ENCODE measurements at regions not wholly inside any gene's neighbourhood (a gene's known extent, or its start where the extent isn't known, plus 50 kb on each side); places are given as distances from the start of the nearest gene placed in this dataset.

- Histone ChIP-seq H3K9me3 (ENCODE audit: low read depth, low read length) (no peaks in the 10 kb centered on the region), H3K36me3 (ENCODE audit: insufficient read depth, low read length) (no peaks in the 10 kb centered on the region), H2AFZ (ENCODE audit: low read length) (no peak overlapping the region), H3K4me1 (ENCODE audit: insufficient read depth, low read length) (no peaks in the 10 kb centered on the region), H3K79me2 (ENCODE audit: insufficient read depth, low read length) (no peaks in the 10 kb centered on the region), H3K27ac (ENCODE audit: low read depth, low read length) (no peak overlapping the region), H3K4me2 (ENCODE audit: insufficient read depth, low read length) (no peak overlapping the region), H3K4me3 (ENCODE audit: insufficient read depth, low read length) (no peak overlapping the region), H3K27me3 (ENCODE audit: insufficient read depth, low read length) (no peaks in the 10 kb centered on the region), H4K20me1 (ENCODE audit: insufficient read depth, low read length) (no peaks in the 10 kb centered on the region)
- no peak for TF ChIP-seq CTCF (IDR thresholded peaks at IDR 0.05; ENCODE audit: extremely low read depth, low read depth, low read length)
- DNase-seq (ENCODE audit: insufficient read length, low spot score, missing footprints) = no peak
Measured at GRCh38 chr7:88484551-88484950, 177.9 kb upstream of the STEAP4 start.

DNA sequence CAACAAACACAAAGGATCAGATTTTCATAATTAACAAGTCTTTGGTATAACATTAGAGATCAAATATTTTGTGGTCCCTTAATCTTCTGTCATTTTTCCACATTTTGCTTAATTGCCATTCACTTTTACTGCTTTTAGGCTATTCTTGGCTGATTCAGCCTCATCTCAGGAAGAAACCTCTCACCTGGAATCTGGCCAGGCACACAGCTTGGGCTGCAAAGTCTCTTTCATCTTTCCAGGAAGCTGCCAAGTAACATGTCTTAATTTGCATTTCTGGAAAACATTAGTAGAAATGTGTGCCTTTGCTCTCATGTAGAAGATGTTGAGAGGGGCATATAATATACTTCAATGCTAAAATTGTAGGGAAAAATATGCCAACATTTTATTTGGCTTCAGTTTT lies 174.2 kb upstream of the STEAP4 start:
- no peak overlapping the region for H3K27ac ChIP-seq (ENCODE audit: low read depth, low read length)
- no peaks in the 10 kb centered on the region for H3K9me3 ChIP-seq (ENCODE audit: low read depth, low read length)
- H3K79me2 ChIP-seq (ENCODE audit: insufficient read depth, low read length) = no peaks in the 10 kb centered on the region
- no peak for TF ChIP-seq CTCF (IDR thresholded peaks at IDR 0.05; ENCODE audit: extremely low read depth, low read depth, low read length)
- no peak for DNase-seq (ENCODE audit: insufficient read length, low spot score, missing footprints)
- no peaks in the 10 kb centered on the region for H3K36me3 ChIP-seq (ENCODE audit: insufficient read depth, low read length)
- H3K4me3 ChIP-seq (ENCODE audit: insufficient read depth, low read length) = no peak overlapping the region
- H3K4me1 ChIP-seq (ENCODE audit: insufficient read depth, low read length) = no peaks in the 10 kb centered on the region
- no peak overlapping the region for H2AFZ ChIP-seq (ENCODE audit: low read length)
- H4K20me1 ChIP-seq (ENCODE audit: insufficient read depth, low read length) = no peaks in the 10 kb centered on the region
- no peaks in the 10 kb centered on the region for H3K27me3 ChIP-seq (ENCODE audit: insufficient read depth, low read length)
- no peak overlapping the region for H3K4me2 ChIP-seq (ENCODE audit: insufficient read depth, low read length)

GRCh38 chr7:88480271-88480670 lies 173.6 kb upstream of the STEAP4 start:
- Histone ChIP-seq H3K4me1 (ENCODE audit: insufficient read depth, low read length) (no peaks in the 10 kb centered on the region), H3K27ac (ENCODE audit: low read depth, low read length) (no peak overlapping the region), H3K79me2 (ENCODE audit: insufficient read depth, low read length) (no peaks in the 10 kb centered on the region), H3K36me3 (ENCODE audit: insufficient read depth, low read length) (no peaks in the 10 kb centered on the region), H2AFZ (ENCODE audit: low read length) (no peak overlapping the region), H4K20me1 (ENCODE audit: insufficient read depth, low read length) (no peaks in the 10 kb centered on the region), H3K4me3 (ENCODE audit: insufficient read depth, low read length) (no peak overlapping the region), H3K4me2 (ENCODE audit: insufficient read depth, low read length) (no peak overlapping the region), H3K9me3 (ENCODE audit: low read depth, low read length) (no peaks in the 10 kb centered on the region), H3K27me3 (ENCODE audit: insufficient read depth, low read length) (no peaks in the 10 kb centered on the region)
- TF ChIP-seq CTCF (IDR thresholded peaks at IDR 0.05; ENCODE audit: extremely low read depth, low read depth, low read length) = no peak
- no peak for DNase-seq (ENCODE audit: insufficient read length, low spot score, missing footprints)

DNA sequence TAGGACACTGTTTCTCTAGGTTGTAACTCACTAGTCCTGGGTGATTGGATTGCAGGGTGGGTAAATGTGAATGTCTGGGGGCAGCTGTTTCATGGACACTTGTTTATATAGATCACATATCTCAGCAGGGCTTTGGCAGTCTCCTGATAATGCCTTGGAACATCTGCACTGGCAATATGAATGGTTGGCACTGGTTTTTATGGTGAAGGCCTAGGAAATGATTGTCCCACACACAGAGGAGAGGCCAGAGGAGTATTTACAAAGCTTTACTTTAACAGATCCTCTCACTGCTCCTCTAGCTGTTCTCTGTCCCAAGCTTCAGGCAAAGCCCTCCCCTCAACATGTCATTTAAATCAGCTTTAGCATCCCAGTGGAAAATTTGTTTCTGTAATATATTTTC lies 171.3 kb upstream of the STEAP4 start:
- no peaks in the 10 kb centered on the region for H3K36me3 ChIP-seq (ENCODE audit: insufficient read depth, low read length)
- no peak overlapping the region for H3K4me2 ChIP-seq (ENCODE audit: insufficient read depth, low read length)
- no peaks in the 10 kb centered on the region for H3K79me2 ChIP-seq (ENCODE audit: insufficient read depth, low read length)
- no peak overlapping the region for H3K4me3 ChIP-seq (ENCODE audit: insufficient read depth, low read length)
- no peaks in the 10 kb centered on the region for H3K4me1 ChIP-seq (ENCODE audit: insufficient read depth, low read length)
- TF ChIP-seq CTCF (IDR thresholded peaks at IDR 0.05; ENCODE audit: extremely low read depth, low read depth, low read length) = no peak
- H2AFZ ChIP-seq (ENCODE audit: low read length) = no peak overlapping the region
- no peak for DNase-seq (ENCODE audit: insufficient read length, low spot score, missing footprints)
- no peak overlapping the region for H3K27ac ChIP-seq (ENCODE audit: low read depth, low read length)
- no peaks in the 10 kb centered on the region for H3K27me3 ChIP-seq (ENCODE audit: insufficient read depth, low read length)
- no peaks in the 10 kb centered on the region for H3K9me3 ChIP-seq (ENCODE audit: low read depth, low read length)
- H4K20me1 ChIP-seq (ENCODE audit: insufficient read depth, low read length) = no peaks in the 10 kb centered on the region

Measured in osteoblast (primary cell).